ENCODE measurements at regions not wholly inside any gene's neighbourhood (a gene's known extent, or its start where the extent isn't known, plus 50 kb on each side); places are given as distances from the start of the nearest gene placed in this dataset.

- no peak for TF ChIP-seq CTCF (IDR thresholded peaks at IDR 0.05; ENCODE audit: low read depth, low read length)
- no peak for TF ChIP-seq EZH2phosphoT487 (IDR thresholded peaks at IDR 0.05; ENCODE audit: low read depth)
Measured at GRCh38 chr21:16742741-16743140, 770.1 kb upstream of the CXADR start.
